Epithelial cell of prostate (primary cell): ENCODE measurements at regions not wholly inside any gene's neighbourhood (a gene's known extent, or its start where the extent isn't known, plus 50 kb on each side); places are given as distances from the start of the nearest gene placed in this dataset.
A peak's percentile ranks its signal among the peaks of the same experiment; 100 is the strongest.

Experiments used
- DNase-seq: peaks from one replicate; pipeline ENCODE4 v3.0.0-alpha.2; 2011; ENCODE audit warnings: low read depth, low spot score
- H3K27ac ChIP-seq: fragments of 450-650 bp; 2 replicates; pipeline ENCODE4 v1.5.1; 2017; ENCODE audit warnings: mild to moderate bottlenecking

- H3K27ac ChIP-seq = no peak overlapping the region
- no peak for DNase-seq
Observed at GRCh38 chr10:90602862-90603610, 254.8 kb downstream of the HTR7 start.

GRCh38 chr10:90604636-90605035 is 253.2 kb downstream of the HTR7 start:
- H3K27ac ChIP-seq = no peak overlapping the region
- no peak for DNase-seq

GRCh38 chr10:90605506-90605905 is 252.3 kb downstream of the HTR7 start:
- H3K27ac ChIP-seq = no peak overlapping the region
- DNase-seq = no peak

- H3K27ac ChIP-seq = no peak overlapping the region
- no peak for DNase-seq
Observed at GRCh38 chr10:90612276-90612675, 245.6 kb downstream of the HTR7 start.

GRCh38 chr10:90614631-90615030 is 243.2 kb downstream of the HTR7 start:
- no peak overlapping the region for H3K27ac ChIP-seq
- DNase-seq = no peak

GRCh38 chr10:90621577-90621976 is 236.3 kb downstream of the HTR7 start:
- DNase-seq = no peak
- no peak overlapping the region for H3K27ac ChIP-seq

GRCh38 chr10:90635111-90635765 is 222.6 kb downstream of the HTR7 start:
- no peak overlapping the region for H3K27ac ChIP-seq
- no peak for DNase-seq

GRCh38 chr10:90640756-90641155 is 217.1 kb downstream of the HTR7 start:
- no peak overlapping the region for H3K27ac ChIP-seq
- no peak for DNase-seq

- no peak for DNase-seq
- H3K27ac ChIP-seq = no peak overlapping the region
Observed at GRCh38 chr10:90641731-90642130, 216.1 kb downstream of the HTR7 start.

- DNase-seq = no peak
- H3K27ac ChIP-seq = no peak overlapping the region
Observed at GRCh38 chr10:90642136-90642535, 215.7 kb downstream of the HTR7 start.

GRCh38 chr10:90642650-90643049 is 215.2 kb downstream of the HTR7 start:
- no peak for DNase-seq
- H3K27ac ChIP-seq = no peak overlapping the region

- peak overlapping the region; percentile 16 for H3K27ac ChIP-seq
- no peak for DNase-seq
Observed at GRCh38 chr10:90644165-90644564, 213.7 kb downstream of the HTR7 start.

GRCh38 chr10:90650858-90651257 is 207.0 kb downstream of the HTR7 start:
- DNase-seq = no peak
- no peak overlapping the region for H3K27ac ChIP-seq

- no peak for DNase-seq
- no peak overlapping the region for H3K27ac ChIP-seq
Observed at GRCh38 chr10:90652519-90652918, 205.3 kb downstream of the HTR7 start.

- H3K27ac ChIP-seq = no peak overlapping the region
- DNase-seq = no peak
Observed at GRCh38 chr10:90658791-90659190, 199.0 kb downstream of the HTR7 start.

- DNase-seq = no peak
- no peak overlapping the region for H3K27ac ChIP-seq
Observed at GRCh38 chr10:90665905-90666662, 191.8 kb downstream of the HTR7 start.

- peak overlapping the region; percentile 76 for H3K27ac ChIP-seq
Observed at GRCh38 chr10:90674461-90674860, 183.4 kb downstream of the HTR7 start.

GRCh38 chr10:90674928-90675327 is 182.9 kb downstream of the HTR7 start:
- peak; percentile 59 for DNase-seq
- H3K27ac ChIP-seq = peak overlapping the region; percentile 76

More at GRCh38 chr10:90674461-90674860, 183.4 kb downstream of the HTR7 start:
- no peak for DNase-seq

GRCh38 chr10:90675621-90676020 is 182.2 kb downstream of the HTR7 start:
- peak overlapping the region; percentile 76 for H3K27ac ChIP-seq

More at GRCh38 chr10:90675621-90676020, 182.2 kb downstream of the HTR7 start:
- DNase-seq = peak; percentile 64
